SK-N-MC (cell line): ENCODE measurements at regions not wholly inside any gene's neighbourhood (a gene's known extent, or its start where the extent isn't known, plus 50 kb on each side); places are given as distances from the start of the nearest gene placed in this dataset.

Experiments
- DNase-seq: peaks from one replicate; pipeline ENCODE4 v3.0.0-alpha.2; 2011; ENCODE audit warnings: low read depth, low spot score
- H3K27ac ChIP-seq: fragments of 200-600 bp; sonication (generic); 2 replicates; pipeline ENCODE4 v1.5.1; 2016; ENCODE audit warnings: mixed run types
- H3K36me3 ChIP-seq: fragments of 200-600 bp; sonication (generic); 2 replicates; pipeline ENCODE4 v1.6.1; 2017; ENCODE audit warnings: antibody characterized with exemption, low read length, mixed read lengths; ENCODE audit not compliant: insufficient read depth
- H3K4me3 ChIP-seq: fragments of 200-600 bp; sonication (generic); 2 replicates; pipeline ENCODE4 v1.5.1; 2016
- H3K9ac ChIP-seq: fragments of 200-600 bp; sonication (generic); 2 replicates; pipeline ENCODE4 v1.8.0; 2017; ENCODE audit warnings: mixed run types, mixed read lengths; ENCODE audit not compliant: insufficient read length
- H3K9me3 ChIP-seq: fragments of 200-600 bp; sonication (generic); 2 replicates; pipeline ENCODE4 v1.6.1; 2017; ENCODE audit warnings: low read depth, mild to moderate bottlenecking, antibody characterized with exemption, low read length, moderate library complexity, mixed read lengths
- EZH2 ChIP-seq: fragments of 200-600 bp; sonication (generic); IDR thresholded peaks from one replicate; pipeline ENCODE4 v1.6.1; 2017; ENCODE audit warnings: antibody characterized with exemption
- FOXP2 ChIP-seq: optimal IDR thresholded peaks from 2 replicates; pipeline ENCODE3; 2011; ENCODE audit warnings: mild to moderate bottlenecking, moderate library complexity; ENCODE audit not compliant: insufficient read depth; ENCODE audit errors: extremely low read length, control extremely low read depth
- POLR2AphosphoS5 ChIP-seq: IDR thresholded peaks from 2 replicates; pipeline ENCODE4 v1.6.1; 2012; ENCODE audit warnings: mild to moderate bottlenecking, low read depth, low read length, borderline replicate concordance

GRCh38 chr6:28811873-28812272 lies 111.9 kb downstream of the TRIM27 start:
- H3K9ac ChIP-seq: no peak overlapping the region
- no peaks in the 10 kb centered on the region for H3K9me3 ChIP-seq
- no peak overlapping the region for H3K27ac ChIP-seq
- no peak for DNase-seq
- no peak for TF ChIP-seq EZH2
- no peak for TF ChIP-seq FOXP2
- no peak for TF ChIP-seq POLR2AphosphoS5
- H3K36me3 ChIP-seq: no peaks in the 10 kb centered on the region
- H3K4me3 ChIP-seq: peak overlapping the region; percentile 92

- TF ChIP-seq POLR2AphosphoS5 (no peak), FOXP2 (no peak), EZH2 (no peak)
- H3K27ac ChIP-seq: no peak overlapping the region
- H3K36me3 ChIP-seq: no peaks in the 10 kb centered on the region
- DNase-seq: no peak
- no peak overlapping the region for H3K9ac ChIP-seq
- H3K4me3 ChIP-seq: peak overlapping the region; percentile 85; the same call in 1 of the 2 replicates
- no peaks in the 10 kb centered on the region for H3K9me3 ChIP-seq
These were observed 110.8 kb downstream of the TRIM27 start for GRCh38 chr6:28812778-28813569.

- DNase-seq: no peak
- Histone ChIP-seq H3K9me3 (no peaks in the 10 kb centered on the region), H3K27ac (no peak overlapping the region), H3K9ac (peak overlapping the region; percentile 50), H3K4me3 (peak overlapping the region; percentile 85), H3K36me3 (no peaks in the 10 kb centered on the region)
- TF ChIP-seq FOXP2: no peak
- peak; percentile 58; the same call in 1 of the 2 replicates for TF ChIP-seq POLR2AphosphoS5
- no peak for TF ChIP-seq EZH2
These were observed 109.5 kb downstream of the TRIM27 start for GRCh38 chr6:28814032-28814976.

GRCh38 chr6:28816339-28816908 lies 107.4 kb downstream of the TRIM27 start:
- TF ChIP-seq EZH2: no peak
- TF ChIP-seq POLR2AphosphoS5: no peak
- no peak for TF ChIP-seq FOXP2
- H3K9ac ChIP-seq: no peak overlapping the region
- peak overlapping the region; percentile 97 for H3K4me3 ChIP-seq

GRCh38 chr6:28816909-28817807 lies 106.6 kb downstream of the TRIM27 start:
- DNase-seq: peak; percentile 83
- Histone ChIP-seq H3K27ac (no peak overlapping the region), H3K36me3 (no peaks in the 10 kb centered on the region), H3K9me3 (no peaks in the 10 kb centered on the region), H3K4me3 (peak overlapping the region; percentile 97), H3K9ac (peak overlapping the region; percentile 65)
- TF ChIP-seq EZH2 (no peak), FOXP2 (no peak), POLR2AphosphoS5 (no peak)

More at GRCh38 chr6:28816339-28816908, 107.4 kb downstream of the TRIM27 start:
- no peaks in the 10 kb centered on the region for H3K36me3 ChIP-seq
- H3K9me3 ChIP-seq: no peaks in the 10 kb centered on the region
- H3K27ac ChIP-seq: no peak overlapping the region
- no peak for DNase-seq

- no peak overlapping the region for H3K27ac ChIP-seq
- H3K4me3 ChIP-seq: peak overlapping the region; percentile 97
- H3K9me3 ChIP-seq: no peaks in the 10 kb centered on the region
- H3K36me3 ChIP-seq: no peaks in the 10 kb centered on the region
- H3K9ac ChIP-seq: peak overlapping the region; percentile 65
- no peak for DNase-seq
- no peak for TF ChIP-seq POLR2AphosphoS5
- TF ChIP-seq FOXP2: no peak
- TF ChIP-seq EZH2: no peak
These were observed 106.0 kb downstream of the TRIM27 start for GRCh38 chr6:28817808-28818145.

- no peaks in the 10 kb centered on the region for H3K36me3 ChIP-seq
- peak overlapping the region; percentile 63 for H3K4me3 ChIP-seq
- H3K9ac ChIP-seq: peak overlapping the region; percentile 12
- no peak for DNase-seq
- no peak overlapping the region for H3K27ac ChIP-seq
- TF ChIP-seq EZH2 (no peak), POLR2AphosphoS5 (no peak), FOXP2 (no peak)
- H3K9me3 ChIP-seq: no peaks in the 10 kb centered on the region
These were observed 98.7 kb downstream of the TRIM27 start for GRCh38 chr6:28824793-28825731.
